ENCODE measurements at regions not wholly inside any gene's neighbourhood (a gene's known extent, or its start where the extent isn't known, plus 50 kb on each side); places are given as distances from the start of the nearest gene placed in this dataset.

- Histone ChIP-seq H2AFZ (ENCODE audit: low read length) (no peak overlapping the region), H2BK15ac (ENCODE audit: low read depth, low read length) (no peak overlapping the region), H4K5ac (ENCODE audit: insufficient read length, low read depth, low read length) (no peak overlapping the region), H2BK12ac (ENCODE audit: insufficient read length, low read depth, low read length) (no peak overlapping the region), H3K23me2 (ENCODE audit: insufficient read length, low read depth, low read length, poor library complexity, severe bottlenecking) (no peaks in the 10 kb centered on the region), H3K56ac (ENCODE audit: insufficient read length, low read depth, low read length) (no peak overlapping the region), H4K20me1 (ENCODE audit: control insufficient read depth, insufficient read depth, insufficient read length) (no peaks in the 10 kb centered on the region), H3K79me2 (ENCODE audit: insufficient read depth, low read length) (no peaks in the 10 kb centered on the region), H3K4me2 (ENCODE audit: insufficient read depth, insufficient read length, low read length) (no peak overlapping the region), H3K4ac (ENCODE audit: low read depth, low read length) (no peak overlapping the region), H2AK5ac (ENCODE audit: insufficient read length, low read length) (no peak overlapping the region), H3K9me3 (ENCODE audit: control insufficient read depth, low read depth, low read length) (no peaks in the 10 kb centered on the region), H4K8ac (replicated peaks; ENCODE audit: insufficient read length, low read depth, low read length) (no peak overlapping the region), H3K9ac (ENCODE audit: extremely low read depth, insufficient read length, low read length) (no peak overlapping the region), H3K23ac (ENCODE audit: insufficient read length, low read depth, low read length) (no peak overlapping the region), H2BK20ac (ENCODE audit: low read depth, low read length, poor library complexity, severe bottlenecking) (no peak overlapping the region), H2BK120ac (ENCODE audit: low read depth, low read length, poor library complexity, severe bottlenecking) (no peak overlapping the region), H4K91ac (ENCODE audit: insufficient read length, low read depth, low read length) (no peak overlapping the region), H2BK5ac (ENCODE audit: insufficient read length, low read length) (no peak overlapping the region), H3T11ph (ENCODE audit: low read length) (no peak overlapping the region), H3K79me1 (ENCODE audit: insufficient read depth, low read depth, low read length, poor library complexity, severe bottlenecking) (no peaks in the 10 kb centered on the region), H3K27me3 (ENCODE audit: insufficient read depth, low read length) (no peaks in the 10 kb centered on the region), H3K4me1 (ENCODE audit: insufficient read depth, low read length) (no peaks in the 10 kb centered on the region), H3K18ac (ENCODE audit: insufficient read length, low read depth, low read length) (no peak overlapping the region), H3K14ac (ENCODE audit: insufficient read depth, low read length) (no peak overlapping the region), H3K27ac (ENCODE audit: insufficient read length, low read depth, low read length) (no peak overlapping the region)
- Mint-ChIP-seq H3K9me3 (no peaks in the 10 kb centered on the region), H3K4me3 (no peak overlapping the region), H3K27ac (no peak overlapping the region), H3K4me1 (no peaks in the 10 kb centered on the region), H3K27me3 (ENCODE audit: low read depth) (peaks cover 8% of the 10 kb centered on the region), H3K36me3 (ENCODE audit: insufficient read depth in 1 of 3, low read depth in 3 of 3) (no peaks in the 10 kb centered on the region; a peak in 1 of 7 replicates)
- DNase-seq = no peak
- TF ChIP-seq CTCF (conservative IDR thresholded peaks at IDR 0.05) = no peak
- no CpG with 5 or more reads among the region's 8 CpGs for WGBS (ENCODE audit: extremely low coverage, insufficient read length, low lambda C conversion rate)
These were observed 70.8 kb downstream of the NXNL2 start for GRCh38 chr9:88605512-88606362.

Data from H9 (cell line).